NB4 (cell line): ENCODE measurements at regions not wholly inside any gene's neighbourhood (a gene's known extent, or its start where the extent isn't known, plus 50 kb on each side); places are given as distances from the start of the nearest gene placed in this dataset.

Experiments
- CTCF ChIP-seq: IDR thresholded peaks from one replicate; pipeline ENCODE4 v1.5.1; 2012; ENCODE audit warnings: low read depth, low read length
- POLR2A ChIP-seq: IDR thresholded peaks from 2 replicates; pipeline ENCODE4 v1.6.1; 2011; ENCODE audit warnings: mild to moderate bottlenecking; ENCODE audit not compliant: insufficient read length; ENCODE audit errors: extremely low read depth

- TF ChIP-seq CTCF (no peak), POLR2A (no peak)
Observed at GRCh38 chr2:120477198-120477597, 131.3 kb downstream of the INHBB start.
